ENCODE measurements at regions not wholly inside any gene's neighbourhood (a gene's known extent, or its start where the extent isn't known, plus 50 kb on each side); places are given as distances from the start of the nearest gene placed in this dataset.
"Not testable (repeated sequence)": the region's sequence is repeated elsewhere in the genome, so short reads cannot be mapped to it uniquely, and the experiment has no call there.

DNA sequence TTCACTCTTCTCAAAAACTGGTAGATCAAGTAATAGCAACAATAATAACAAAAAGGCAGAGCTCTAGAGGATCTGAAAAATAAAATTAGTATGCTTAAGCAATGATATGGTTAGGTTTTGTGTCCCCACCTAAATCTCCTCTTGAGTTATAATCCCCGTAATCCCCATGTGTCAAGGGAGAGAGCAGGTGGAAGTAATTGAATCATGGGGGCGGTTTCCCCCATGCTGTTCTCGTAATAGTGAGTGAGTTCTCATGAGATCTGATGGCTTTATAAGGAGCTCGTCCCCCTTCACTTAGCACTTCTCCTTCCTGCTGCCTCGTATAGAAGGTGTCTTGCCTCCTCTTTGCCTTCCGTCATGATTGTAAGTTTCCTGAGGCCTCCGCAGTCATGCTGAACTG lies 60.2 kb upstream of the ABHD2 start:
- in situ Hi-C loops (cut with HindIII; ENCODE audit: low pct_unique_long_range_greater_than_20kb, low sequenced_read_pairs), result no loop called here
- intact Hi-C loops (cut with micrococcal nuclease; ENCODE audit: unreplicated experiment), result no loop called here
- ChIA-PET POLR2A (no interaction called here), CTCF (no interaction called here)
- Histone ChIP-seq H3K36me3 (ENCODE audit: control insufficient read depth, insufficient read depth, low read length) (no peaks in the 10 kb centered on the region), H3K4me1 (ENCODE audit: control insufficient read depth, insufficient read depth, low read length) (no peaks in the 10 kb centered on the region), H3K4me3 (ENCODE audit: low read depth in 2 of 2, low read length in 2 of 2) (no peak overlapping the region), H3K27me3 (ENCODE audit: control insufficient read depth, insufficient read depth, low read length) (no peaks in the 10 kb centered on the region), H3K9me3 (ENCODE audit: control insufficient read depth, insufficient read depth, low read depth, low read length) (no peaks in the 10 kb centered on the region; the same call in 1 of the 2 replicates), H3K27ac (ENCODE audit: low read length) (no peak overlapping the region)
- TF ChIP-seq TCF7L2 (IDR thresholded peaks at IDR 0.05; ENCODE audit: low read depth, low read length) (no peak), CTCF (IDR thresholded peaks at IDR 0.05) (no peak), SIN3A (IDR thresholded peaks at IDR 0.05; ENCODE audit: borderline replicate concordance, insufficient read depth, low read depth, low read length) (no peak)
- no peak for ATAC-seq
- BruUV-seq (replicated peaks), result no TSS peak
- no peak for DNase-seq (ENCODE audit: low read depth, low spot score)

DNA sequence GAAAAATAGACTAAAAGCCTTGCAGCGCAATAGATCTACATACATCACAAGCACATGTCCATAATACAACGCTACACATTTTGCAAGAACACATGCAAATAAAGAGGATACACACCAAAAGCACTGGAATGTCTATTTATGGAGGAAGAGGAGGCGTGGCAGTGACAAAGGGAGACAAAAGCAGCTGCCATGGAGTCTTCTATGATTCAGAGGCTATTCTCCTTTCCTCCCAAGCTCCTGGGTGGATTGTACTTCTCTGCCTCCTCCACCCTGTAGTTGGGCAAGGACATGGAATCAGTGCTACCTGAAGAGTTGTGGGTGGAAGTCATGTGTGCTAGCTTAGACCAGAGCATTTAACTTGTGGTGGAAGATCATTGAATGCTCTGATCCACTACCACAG lies 57.9 kb upstream of the ABHD2 start:
- TF ChIP-seq REST (IDR thresholded peaks at IDR 0.05; ENCODE audit: insufficient read depth in 1 of 2, low read depth in 2 of 2, low read length in 1 of 2) (no peak), POLR2AphosphoS5 (IDR thresholded peaks at IDR 0.05; ENCODE audit: low read depth, low read length) (no peak), TCF7L2 (IDR thresholded peaks at IDR 0.05; ENCODE audit: low read depth, low read length) (no peak), SIN3A (IDR thresholded peaks at IDR 0.05; ENCODE audit: borderline replicate concordance, insufficient read depth, low read depth, low read length) (no peak), CTCF (IDR thresholded peaks at IDR 0.05) (no peak)
- no peak for ATAC-seq

GRCh38 chr15:89031637-89032285 lies 56.5 kb upstream of the ABHD2 start:
- not testable (repeated sequence) for H3K4me1 ChIP-seq (ENCODE audit: control insufficient read depth, insufficient read depth, low read length)

More for the DNA sequence above, 57.9 kb upstream of the ABHD2 start:
- Histone ChIP-seq H3K4me1 (ENCODE audit: control insufficient read depth, insufficient read depth, low read length) (no peaks in the 10 kb centered on the region), H3K36me3 (ENCODE audit: control insufficient read depth, insufficient read depth, low read length) (no peaks in the 10 kb centered on the region), H3K27ac (ENCODE audit: low read length) (no peak overlapping the region), H3K4me3 (ENCODE audit: low read depth in 2 of 2, low read length in 2 of 2) (no peak overlapping the region), H3K9me3 (ENCODE audit: control insufficient read depth, insufficient read depth, low read depth, low read length) (no peaks in the 10 kb centered on the region), H3K27me3 (ENCODE audit: control insufficient read depth, insufficient read depth, low read length) (no peaks in the 10 kb centered on the region)
- no TSS peak for BruUV-seq (replicated peaks)
- ChIA-PET CTCF (no interaction called here), POLR2A (interaction anchor here (0.6 kb wide), 1 partner anchor 159 kb away, joined by 3 read pairs; no protein-coding TSS in a partner anchor)
- intact Hi-C loops (cut with micrococcal nuclease; ENCODE audit: unreplicated experiment), result no loop called here
- in situ Hi-C loops (cut with HindIII; ENCODE audit: low pct_unique_long_range_greater_than_20kb, low sequenced_read_pairs), result no loop called here
- no peak for DNase-seq (ENCODE audit: low read depth, low spot score)

More at GRCh38 chr15:89031637-89032285, 56.5 kb upstream of the ABHD2 start:
- H3K9me3 ChIP-seq (ENCODE audit: control insufficient read depth, insufficient read depth, low read depth, low read length); H3K4me3 ChIP-seq (ENCODE audit: low read depth in 2 of 2, low read length in 2 of 2); H3K27ac ChIP-seq (ENCODE audit: low read length); H3K36me3 ChIP-seq (ENCODE audit: control insufficient read depth, insufficient read depth, low read length); in situ Hi-C loops (cut with HindIII; ENCODE audit: low pct_unique_long_range_greater_than_20kb, low sequenced_read_pairs); BruUV-seq (replicated peaks); ATAC-seq; POLR2A ChIA-PET; H3K27me3 ChIP-seq (ENCODE audit: control insufficient read depth, insufficient read depth, low read length); CTCF ChIA-PET; intact Hi-C loops (cut with micrococcal nuclease; ENCODE audit: unreplicated experiment); DNase-seq (ENCODE audit: low read depth, low spot score): not testable (repeated sequence)

Data from Panc1 (cell line).